BE2C (cell line): ENCODE measurements at regions not wholly inside any gene's neighbourhood (a gene's known extent, or its start where the extent isn't known, plus 50 kb on each side); places are given as distances from the start of the nearest gene placed in this dataset.

Source experiments
- DNase-seq: peaks from one replicate; pipeline ENCODE4 v3.0.0-alpha.2; 2020
- H3K27me3 ChIP-seq: fragments of 250-450 bp; sonication (Bioruptor Pico); 2 replicates; pipeline ENCODE4 v1.5.1; 2020; ENCODE audit warnings: mild to moderate bottlenecking
- H3K36me3 ChIP-seq: fragments of 250-450 bp; sonication (Bioruptor Pico); 2 replicates; pipeline ENCODE4 v1.5.1; 2020; ENCODE audit warnings: mild to moderate bottlenecking
- H3K4me1 ChIP-seq: fragments of 250-450 bp; sonication (Bioruptor Pico); 2 replicates; pipeline ENCODE4 v1.5.1; 2020
- H3K4me3 ChIP-seq: 2 replicates; pipeline ENCODE4 v1.5.1; 2011; ENCODE audit warnings: low read depth, low read length
- H3K9me3 ChIP-seq: fragments of 250-450 bp; sonication (Bioruptor Pico); 2 replicates; pipeline ENCODE4 v1.5.1; 2020
- TF ChIP-seq, protein P1 (sequence below): IDR thresholded peaks from 2 replicates; pipeline ENCODE4 v1.5.1; 2012; ENCODE audit warnings: mild to moderate bottlenecking, low read depth, low read length

DNA sequence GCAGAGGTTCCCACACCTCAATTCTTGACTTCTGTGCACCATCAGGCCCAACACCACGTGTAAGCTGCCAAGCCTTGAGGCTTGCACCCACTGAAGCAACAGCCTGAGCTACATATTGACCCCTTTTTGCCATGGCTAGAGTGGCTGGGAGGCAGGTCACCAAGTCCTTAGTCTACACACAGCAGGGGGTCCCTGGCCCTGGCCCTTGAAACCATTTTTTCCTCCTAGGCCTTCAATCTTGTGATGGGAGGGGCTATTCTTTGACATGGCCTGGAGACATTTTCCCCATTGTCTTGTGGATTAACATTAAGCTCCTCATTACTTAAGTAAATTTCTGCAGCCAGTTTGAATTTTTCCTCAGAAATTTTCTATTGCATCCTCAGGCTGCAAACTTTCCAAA, 336.6 kb downstream of the IL15 start:
- Histone ChIP-seq H3K36me3 (no peaks in the 10 kb centered on the region), H3K9me3 (no peaks in the 10 kb centered on the region; the same call in none of the 2 replicates), H3K27me3 (no peaks in the 10 kb centered on the region), H3K4me3 (no peak overlapping the region), H3K4me1 (no peaks in the 10 kb centered on the region)
- no peak for DNase-seq
- TF ChIP-seq, protein P1, sequence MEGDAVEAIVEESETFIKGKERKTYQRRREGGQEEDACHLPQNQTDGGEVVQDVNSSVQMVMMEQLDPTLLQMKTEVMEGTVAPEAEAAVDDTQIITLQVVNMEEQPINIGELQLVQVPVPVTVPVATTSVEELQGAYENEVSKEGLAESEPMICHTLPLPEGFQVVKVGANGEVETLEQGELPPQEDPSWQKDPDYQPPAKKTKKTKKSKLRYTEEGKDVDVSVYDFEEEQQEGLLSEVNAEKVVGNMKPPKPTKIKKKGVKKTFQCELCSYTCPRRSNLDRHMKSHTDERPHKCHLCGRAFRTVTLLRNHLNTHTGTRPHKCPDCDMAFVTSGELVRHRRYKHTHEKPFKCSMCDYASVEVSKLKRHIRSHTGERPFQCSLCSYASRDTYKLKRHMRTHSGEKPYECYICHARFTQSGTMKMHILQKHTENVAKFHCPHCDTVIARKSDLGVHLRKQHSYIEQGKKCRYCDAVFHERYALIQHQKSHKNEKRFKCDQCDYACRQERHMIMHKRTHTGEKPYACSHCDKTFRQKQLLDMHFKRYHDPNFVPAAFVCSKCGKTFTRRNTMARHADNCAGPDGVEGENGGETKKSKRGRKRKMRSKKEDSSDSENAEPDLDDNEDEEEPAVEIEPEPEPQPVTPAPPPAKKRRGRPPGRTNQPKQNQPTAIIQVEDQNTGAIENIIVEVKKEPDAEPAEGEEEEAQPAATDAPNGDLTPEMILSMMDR = no peak
